Esophagus (tissue), 2 donors: ENCODE measurements at regions not wholly inside any gene's neighbourhood (a gene's known extent, or its start where the extent isn't known, plus 50 kb on each side); places are given as distances from the start of the nearest gene placed in this dataset.

Experiments
- H3K27ac ChIP-seq, 2 donors: one replicate each; pipeline ENCODE4 v1.5.1; 2013; ENCODE audit warnings: low read depth in 2 of 2, mild to moderate bottlenecking in 2 of 2, inconsistent platforms in 1 of 2, low read length in 1 of 2, moderate library complexity in 1 of 2
- H3K27me3 ChIP-seq, 2 donors: one replicate each; pipeline ENCODE4 v1.6.1; 2013; ENCODE audit warnings: low read length in 2 of 2, control low read depth in 1 of 2, mild to moderate bottlenecking in 1 of 2; ENCODE audit not compliant: insufficient read depth in 2 of 2, control insufficient read depth in 1 of 2
- H3K36me3 ChIP-seq, 2 donors: one replicate each; pipeline ENCODE4 v1.6.1; 2013; ENCODE audit warnings: low read length in 1 of 2; ENCODE audit not compliant: control insufficient read depth in 2 of 2, insufficient read depth in 2 of 2
- H3K4me1 ChIP-seq, 2 donors: one replicate each; pipeline ENCODE4 v1.6.1; 2013; ENCODE audit warnings: low read length in 1 of 2; ENCODE audit not compliant: control insufficient read depth in 2 of 2, insufficient read depth in 2 of 2
- H3K4me3 ChIP-seq, 2 donors: one replicate each; pipeline ENCODE4 v1.5.1; 2013; ENCODE audit warnings: low read length in 2 of 2, mild to moderate bottlenecking in 2 of 2, low read depth in 1 of 2, moderate library complexity in 1 of 2
- H3K9me3 ChIP-seq, 2 donors: one replicate each; pipeline ENCODE4 v1.6.1; 2013; ENCODE audit warnings: mild to moderate bottlenecking in 2 of 2, low read depth in 1 of 2, low read length in 1 of 2, moderate library complexity in 1 of 2; ENCODE audit not compliant: control insufficient read depth in 2 of 2, insufficient read depth in 1 of 2
- WGBS, 2 donors: extraction: QIAGEN DNeasy Blood & Tissue Kit; methylation state at CpG; one replicate each; pipeline ENCODE4 v1.1.7; 2013; 5-methylcytosine and 5-hydroxymethylcytosine counted together
- donor health status: healthy with polysubstance abuse.
- donor health status: Bipolar disorder and iron deficiency.

DNA sequence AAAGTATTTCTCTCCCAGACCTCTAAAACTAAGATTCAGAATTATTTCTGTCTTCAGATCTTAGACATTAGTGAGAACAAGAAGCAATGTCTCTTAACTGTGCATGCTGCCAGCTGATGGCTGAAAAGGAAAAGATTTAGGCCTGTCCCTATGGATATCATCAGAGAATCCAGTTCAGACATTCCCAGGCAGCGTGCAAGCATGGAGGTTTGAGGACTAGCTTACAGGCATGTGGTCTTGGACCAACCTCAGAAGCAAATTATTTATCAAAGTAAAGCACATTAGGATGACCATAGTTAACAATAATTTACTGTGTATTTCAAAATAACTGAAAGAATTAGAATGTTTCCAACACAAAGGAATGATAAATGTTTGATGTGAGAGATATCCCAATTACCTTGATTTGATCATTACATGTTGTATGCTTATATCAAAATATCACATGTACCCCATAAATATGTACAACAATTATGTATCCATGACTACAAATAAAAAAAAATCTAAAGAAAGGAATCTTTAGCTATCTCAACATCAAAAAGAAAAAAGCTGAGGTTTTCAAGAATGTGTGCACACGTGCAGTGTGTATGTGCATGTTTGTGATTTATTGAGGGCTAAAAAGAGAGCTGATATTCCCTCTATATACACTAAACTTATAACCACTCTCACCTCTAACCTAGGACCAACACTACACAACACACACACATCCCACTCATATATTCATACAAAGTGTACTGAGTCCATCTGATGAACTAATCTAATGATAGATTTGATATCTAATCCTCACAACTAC is 108.9 kb upstream of the THBS1 start:
- 75 to 85% methylated on average over 2 of the region's 2 CpGs for WGBS, 2 donors
- H3K4me3 ChIP-seq: no peak overlapping the region
- H3K4me1 ChIP-seq: no peaks in the 10 kb centered on the region
- no peaks in the 10 kb centered on the region for H3K27me3 ChIP-seq
- H3K36me3 ChIP-seq: no peaks in the 10 kb centered on the region
- H3K27ac ChIP-seq: peak overlapping the region; percentile 20 to 49
- no peaks in the 10 kb centered on the region for H3K9me3 ChIP-seq

DNA sequence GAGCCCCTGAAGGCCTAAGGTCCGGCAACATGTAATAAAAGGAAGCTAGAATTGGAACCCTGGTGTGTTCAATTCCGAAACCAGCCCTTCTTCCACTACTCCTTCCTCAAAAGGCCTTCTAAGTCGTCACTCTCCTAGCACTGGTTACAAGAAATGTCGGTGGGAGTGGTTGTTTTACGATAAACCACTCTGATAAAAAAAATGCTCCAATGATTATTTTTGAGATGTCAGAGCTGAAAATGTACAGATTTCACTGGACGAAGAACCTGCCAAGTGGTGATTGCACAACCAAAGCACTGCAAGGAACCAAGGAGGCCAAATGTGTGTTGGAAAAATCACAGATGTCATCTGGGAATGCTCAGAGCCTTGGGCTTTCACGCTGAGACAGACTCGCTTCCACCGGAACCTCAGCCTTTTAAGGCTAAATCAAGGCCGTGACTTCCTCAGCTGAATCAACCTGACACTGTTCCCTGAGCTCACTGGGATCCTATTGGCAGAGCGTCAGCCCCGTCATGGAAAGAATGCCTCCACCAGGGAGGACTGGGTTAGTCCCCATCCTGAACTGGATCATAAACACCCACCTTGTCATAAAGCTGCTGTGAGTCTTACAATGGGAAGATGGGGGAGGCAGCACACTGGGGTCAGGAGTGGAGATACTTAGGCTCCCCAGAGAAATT is 108.1 kb upstream of the THBS1 start:
- WGBS, 2 donors: 62 to 63% methylated on average over 12 of the region's 12 CpGs
- Histone ChIP-seq H3K27ac (peak overlapping the region; percentile 78 to 90), H3K9me3 (no peaks in the 10 kb centered on the region), H3K27me3 (no peaks in the 10 kb centered on the region), H3K36me3 (no peaks in the 10 kb centered on the region), H3K4me1 (no peaks in the 10 kb centered on the region), H3K4me3 (no peak overlapping the region)

- no peak overlapping the region for H3K4me3 ChIP-seq
- WGBS, 2 donors: 61 to 66% methylated on average over 5 of the region's 5 CpGs
- H3K4me1 ChIP-seq: no peaks in the 10 kb centered on the region
Measured at GRCh38 chr15:39473298-39473947, 107.5 kb upstream of the THBS1 start.

DNA sequence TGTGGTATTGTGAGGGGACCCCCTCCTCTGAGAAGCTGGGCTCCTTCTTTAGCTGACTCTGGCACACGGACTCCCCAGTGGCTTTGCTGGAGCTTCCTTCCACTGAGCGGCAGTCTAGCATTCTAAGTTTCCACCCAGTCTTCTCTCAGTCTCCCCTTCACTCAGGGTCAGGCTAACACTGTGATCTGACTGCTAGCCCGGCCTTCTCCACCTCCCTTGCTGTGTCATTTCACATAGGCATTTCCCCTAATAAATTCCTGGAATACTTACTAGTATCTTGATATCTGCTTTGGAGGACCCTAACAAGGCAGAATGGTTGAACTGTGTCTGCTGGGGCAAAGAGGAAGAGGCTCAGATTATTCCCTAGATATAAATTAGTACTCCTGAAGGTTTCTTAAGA is 106.2 kb upstream of the THBS1 start:
- H3K4me1 ChIP-seq: no peaks in the 10 kb centered on the region
- no peaks in the 10 kb centered on the region for H3K36me3 ChIP-seq
- H3K27ac ChIP-seq: peak overlapping the region in 1 of 2 donors; percentile 62
- H3K4me3 ChIP-seq: no peak overlapping the region
- 89 to 93% methylated on average over 3 of the region's 3 CpGs for WGBS, 2 donors
- H3K27me3 ChIP-seq: no peaks in the 10 kb centered on the region
- no peaks in the 10 kb centered on the region for H3K9me3 ChIP-seq

More at GRCh38 chr15:39473298-39473947, 107.5 kb upstream of the THBS1 start:
- Histone ChIP-seq H3K27me3 (no peaks in the 10 kb centered on the region), H3K36me3 (no peaks in the 10 kb centered on the region), H3K27ac (peak overlapping the region; percentile 78 to 90), H3K9me3 (no peaks in the 10 kb centered on the region)

GRCh38 chr15:39478996-39479395 is 101.9 kb upstream of the THBS1 start:
- H3K4me3 ChIP-seq: no peak overlapping the region
- WGBS, 2 donors: 57 to 71% methylated on average over 3 of the region's 3 CpGs
- H3K27me3 ChIP-seq: no peaks in the 10 kb centered on the region
- no peaks in the 10 kb centered on the region for H3K9me3 ChIP-seq
- no peaks in the 10 kb centered on the region for H3K4me1 ChIP-seq
- no peak overlapping the region for H3K27ac ChIP-seq
- H3K36me3 ChIP-seq: no peaks in the 10 kb centered on the region

GRCh38 chr15:39479911-39480310 is 101.0 kb upstream of the THBS1 start:
- Histone ChIP-seq H3K36me3 (no peaks in the 10 kb centered on the region), H3K27ac (no peak overlapping the region), H3K9me3 (no peaks in the 10 kb centered on the region), H3K4me3 (no peak overlapping the region), H3K4me1 (no peaks in the 10 kb centered on the region), H3K27me3 (no peaks in the 10 kb centered on the region)
- WGBS, 2 donors: 88 to 90% methylated on average over 2 of the region's 2 CpGs

GRCh38 chr15:39482459-39482858 is 98.4 kb upstream of the THBS1 start:
- 61 to 64% methylated on average over 3 of the region's 3 CpGs for WGBS, 2 donors
- H3K36me3 ChIP-seq: no peaks in the 10 kb centered on the region

GRCh38 chr15:39486621-39487457 is 94.0 kb upstream of the THBS1 start:
- Histone ChIP-seq H3K36me3 (no peaks in the 10 kb centered on the region), H3K27ac (peak overlapping the region in 1 of 2 donors; percentile 41), H3K4me3 (no peak overlapping the region), H3K9me3 (no peaks in the 10 kb centered on the region), H3K27me3 (no peaks in the 10 kb centered on the region), H3K4me1 (no peaks in the 10 kb centered on the region)
- WGBS, 2 donors: 46 to 63% methylated on average over 4 of the region's 4 CpGs

More at GRCh38 chr15:39482459-39482858, 98.4 kb upstream of the THBS1 start:
- Histone ChIP-seq H3K4me1 (no peaks in the 10 kb centered on the region), H3K27me3 (no peaks in the 10 kb centered on the region), H3K27ac (no peak overlapping the region), H3K4me3 (no peak overlapping the region), H3K9me3 (no peaks in the 10 kb centered on the region)

- no peaks in the 10 kb centered on the region for H3K9me3 ChIP-seq
- no peak overlapping the region for H3K4me3 ChIP-seq
- H3K4me1 ChIP-seq: no peaks in the 10 kb centered on the region
- peak overlapping the region in 1 of 2 donors; percentile 41 for H3K27ac ChIP-seq
- no peaks in the 10 kb centered on the region for H3K27me3 ChIP-seq
- H3K36me3 ChIP-seq: no peaks in the 10 kb centered on the region
Measured at GRCh38 chr15:39487458-39487735, 93.5 kb upstream of the THBS1 start.
